GM18951 (cell line): ENCODE measurements at regions not wholly inside any gene's neighbourhood (a gene's known extent, or its start where the extent isn't known, plus 50 kb on each side); places are given as distances from the start of the nearest gene placed in this dataset.

Experiments
- POLR2A ChIP-seq: IDR thresholded peaks from 4 replicates; pipeline ENCODE4 v1.6.1; 2011; ENCODE audit warnings: mild to moderate bottlenecking; ENCODE audit not compliant: insufficient read length, insufficient read depth; ENCODE audit errors: extremely low read depth
- in situ Hi-C: fragments of 300-500 bp; cut with MboI; formaldehyde crosslinking; loops from one replicate; pipeline ENCODE4 v1.12.0; 2022; ENCODE audit warnings: low sequenced_read_pairs, mixed read lengths, inconsistent platforms; ENCODE audit not compliant: unreplicated experiment

GRCh38 chr5:18091758-18092157 is 457.5 kb downstream of the TAF11L14 start:
- no peak for TF ChIP-seq POLR2A
- in situ Hi-C loops: no loop called here

GRCh38 chr5:18095061-18095460 is 460.8 kb downstream of the TAF11L14 start:
- TF ChIP-seq POLR2A: no peak
- in situ Hi-C loops: no loop called here

- no peak for TF ChIP-seq POLR2A
- in situ Hi-C loops: no loop called here
Observed at GRCh38 chr5:18097817-18098216, 463.6 kb downstream of the TAF11L14 start.

GRCh38 chr5:18098691-18099090 is 464.4 kb downstream of the TAF11L14 start:
- TF ChIP-seq POLR2A: no peak
- in situ Hi-C loops: no loop called here

- in situ Hi-C loops: no loop called here
- TF ChIP-seq POLR2A: no peak
Observed at GRCh38 chr5:18099261-18099660, 465.0 kb downstream of the TAF11L14 start.

GRCh38 chr5:18101532-18101931 is 467.3 kb downstream of the TAF11L14 start:
- in situ Hi-C loops: no loop called here
- no peak for TF ChIP-seq POLR2A

- in situ Hi-C loops: no loop called here
- TF ChIP-seq POLR2A: no peak
Observed at GRCh38 chr5:18102733-18103132, 468.5 kb downstream of the TAF11L14 start.

- in situ Hi-C loops: no loop called here
Observed at GRCh38 chr5:18105449-18105848, 471.2 kb downstream of the TAF11L14 start.

GRCh38 chr5:18111906-18112465 is 477.7 kb downstream of the TAF11L14 start:
- TF ChIP-seq POLR2A: no peak
- in situ Hi-C loops: no loop called here

More at GRCh38 chr5:18105449-18105848, 471.2 kb downstream of the TAF11L14 start:
- no peak for TF ChIP-seq POLR2A

- TF ChIP-seq POLR2A: no peak
- in situ Hi-C loops: no loop called here
Observed at GRCh38 chr5:18113721-18114120, 479.5 kb downstream of the TAF11L14 start.

- TF ChIP-seq POLR2A: no peak
- in situ Hi-C loops: no loop called here
Observed at GRCh38 chr5:18114151-18114757, 480.0 kb downstream of the TAF11L14 start.

GRCh38 chr5:18117968-18118367 is 483.7 kb downstream of the TAF11L14 start:
- in situ Hi-C loops: no loop called here
- no peak for TF ChIP-seq POLR2A

- no peak for TF ChIP-seq POLR2A
- in situ Hi-C loops: no loop called here
Observed at GRCh38 chr5:18119156-18119785, 485.0 kb downstream of the TAF11L14 start.

- no peak for TF ChIP-seq POLR2A
- in situ Hi-C loops: no loop called here
Observed at GRCh38 chr5:18141222-18141621, 507.0 kb downstream of the TAF11L14 start.
